ENCODE measurements at regions not wholly inside any gene's neighbourhood (a gene's known extent, or its start where the extent isn't known, plus 50 kb on each side); places are given as distances from the start of the nearest gene placed in this dataset.

DNA sequence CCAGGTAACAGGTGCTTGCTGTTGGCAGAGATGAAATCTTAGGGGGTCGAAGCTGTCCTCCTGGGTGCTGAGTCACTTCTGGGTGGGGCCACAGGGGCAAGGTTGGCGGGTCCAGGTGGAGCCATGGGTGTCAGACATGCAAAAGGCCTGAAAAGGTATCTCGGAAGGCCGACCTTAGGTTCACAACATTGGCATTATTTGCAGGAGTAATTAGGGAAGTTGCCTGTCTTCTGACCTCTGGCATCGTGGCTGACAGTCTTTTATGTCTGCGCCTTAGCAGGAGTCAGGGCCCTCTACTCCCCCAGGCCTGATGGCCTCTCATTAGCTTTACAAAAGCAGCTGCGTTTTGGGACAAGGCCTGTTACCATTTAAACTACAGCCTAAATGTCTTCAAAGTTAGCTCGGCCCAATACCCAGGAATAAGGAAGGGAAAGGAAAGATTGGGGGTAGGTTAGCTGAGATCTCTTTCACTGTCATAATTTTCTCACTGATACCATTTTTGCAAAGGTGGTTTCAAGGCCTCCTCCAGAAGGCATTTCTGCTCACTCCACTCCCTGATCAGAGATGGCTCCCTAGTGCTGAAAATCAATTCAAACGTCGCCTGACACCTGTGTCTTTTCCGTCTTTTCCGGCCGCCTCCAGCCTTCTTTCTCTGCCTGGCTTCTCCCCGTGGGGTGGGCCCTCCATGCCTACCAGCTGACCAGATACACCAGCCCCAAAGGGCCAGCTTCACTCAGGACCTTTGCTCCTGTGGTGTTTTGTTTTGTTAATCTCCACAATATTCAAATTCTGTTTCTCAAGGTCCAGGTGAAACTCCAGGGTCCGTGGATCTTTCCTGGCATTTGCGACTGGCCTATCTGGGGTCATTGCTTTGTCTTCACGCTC, 90.8 kb downstream of the RHOB start:
- Histone ChIP-seq H3K36me3 (ENCODE audit: control insufficient read depth, insufficient read depth, low read length) (no peaks in the 10 kb centered on the region; the same call in 1 of the 2 replicates), H3K27me3 (ENCODE audit: control insufficient read depth, insufficient read depth, low read length) (no peaks in the 10 kb centered on the region), H3K4me3 (ENCODE audit: low read depth, low read length) (no peak overlapping the region)
- CTCF ChIA-PET, result interaction anchor here (1.0 kb wide), 1 partner anchor 62 kb away, joined by 3 read pairs; no protein-coding TSS in a partner anchor
- POLR2A ChIA-PET, result no interaction called here
- TF ChIP-seq, protein P1, sequence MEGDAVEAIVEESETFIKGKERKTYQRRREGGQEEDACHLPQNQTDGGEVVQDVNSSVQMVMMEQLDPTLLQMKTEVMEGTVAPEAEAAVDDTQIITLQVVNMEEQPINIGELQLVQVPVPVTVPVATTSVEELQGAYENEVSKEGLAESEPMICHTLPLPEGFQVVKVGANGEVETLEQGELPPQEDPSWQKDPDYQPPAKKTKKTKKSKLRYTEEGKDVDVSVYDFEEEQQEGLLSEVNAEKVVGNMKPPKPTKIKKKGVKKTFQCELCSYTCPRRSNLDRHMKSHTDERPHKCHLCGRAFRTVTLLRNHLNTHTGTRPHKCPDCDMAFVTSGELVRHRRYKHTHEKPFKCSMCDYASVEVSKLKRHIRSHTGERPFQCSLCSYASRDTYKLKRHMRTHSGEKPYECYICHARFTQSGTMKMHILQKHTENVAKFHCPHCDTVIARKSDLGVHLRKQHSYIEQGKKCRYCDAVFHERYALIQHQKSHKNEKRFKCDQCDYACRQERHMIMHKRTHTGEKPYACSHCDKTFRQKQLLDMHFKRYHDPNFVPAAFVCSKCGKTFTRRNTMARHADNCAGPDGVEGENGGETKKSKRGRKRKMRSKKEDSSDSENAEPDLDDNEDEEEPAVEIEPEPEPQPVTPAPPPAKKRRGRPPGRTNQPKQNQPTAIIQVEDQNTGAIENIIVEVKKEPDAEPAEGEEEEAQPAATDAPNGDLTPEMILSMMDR (IDR thresholded peaks at IDR 0.05; ENCODE audit: insufficient read depth, low read depth, low read length), result no peak
- no peak for DNase-seq (ENCODE audit: low read depth)

DNA sequence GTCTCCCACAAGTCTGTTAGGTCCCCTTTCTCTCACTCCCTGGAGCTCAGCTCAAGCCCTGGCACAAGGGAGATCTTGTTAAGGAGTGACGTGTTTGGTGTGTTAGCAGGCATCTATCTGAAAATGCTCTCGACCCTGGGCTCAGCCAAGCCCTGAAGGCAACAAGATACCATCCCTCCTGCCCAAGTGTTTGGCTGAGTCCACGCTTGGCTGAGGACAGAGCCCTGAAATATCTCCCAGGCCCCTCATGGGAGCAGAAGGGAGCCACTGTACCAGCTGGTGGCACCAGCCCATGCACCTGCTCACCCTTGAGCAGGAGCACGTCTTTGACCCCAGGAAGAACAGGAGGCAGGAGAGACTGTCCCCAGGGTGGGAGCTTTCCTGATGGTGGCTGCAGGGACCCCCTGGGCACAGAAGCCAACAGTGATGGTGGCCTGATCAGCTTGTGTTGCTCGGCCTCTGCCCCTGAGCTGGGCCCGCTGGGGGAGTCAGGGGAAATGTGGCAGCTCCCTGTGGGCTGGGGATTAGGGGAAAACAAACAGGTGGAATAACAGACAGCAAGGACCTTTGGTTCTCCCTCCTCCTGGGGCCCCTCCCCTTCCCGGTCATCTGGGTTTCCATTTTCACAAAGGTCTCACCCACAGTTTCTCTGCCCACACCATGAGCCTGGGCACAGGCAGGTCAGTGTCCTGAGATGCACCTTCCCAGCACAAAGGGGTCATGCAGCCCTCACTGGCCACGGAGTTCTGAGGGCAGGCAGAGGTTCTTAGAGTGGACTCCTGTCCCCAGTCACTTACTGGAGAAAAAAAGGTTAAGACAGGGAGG, 91.6 kb downstream of the RHOB start:
- TF ChIP-seq, protein P1 (IDR thresholded peaks at IDR 0.05; ENCODE audit: insufficient read depth, low read depth, low read length), result no peak
- CTCF ChIA-PET, result interaction anchor here (1.0 kb wide), 1 partner anchor 61 kb away, joined by 3 read pairs; no protein-coding TSS in a partner anchor

DNA sequence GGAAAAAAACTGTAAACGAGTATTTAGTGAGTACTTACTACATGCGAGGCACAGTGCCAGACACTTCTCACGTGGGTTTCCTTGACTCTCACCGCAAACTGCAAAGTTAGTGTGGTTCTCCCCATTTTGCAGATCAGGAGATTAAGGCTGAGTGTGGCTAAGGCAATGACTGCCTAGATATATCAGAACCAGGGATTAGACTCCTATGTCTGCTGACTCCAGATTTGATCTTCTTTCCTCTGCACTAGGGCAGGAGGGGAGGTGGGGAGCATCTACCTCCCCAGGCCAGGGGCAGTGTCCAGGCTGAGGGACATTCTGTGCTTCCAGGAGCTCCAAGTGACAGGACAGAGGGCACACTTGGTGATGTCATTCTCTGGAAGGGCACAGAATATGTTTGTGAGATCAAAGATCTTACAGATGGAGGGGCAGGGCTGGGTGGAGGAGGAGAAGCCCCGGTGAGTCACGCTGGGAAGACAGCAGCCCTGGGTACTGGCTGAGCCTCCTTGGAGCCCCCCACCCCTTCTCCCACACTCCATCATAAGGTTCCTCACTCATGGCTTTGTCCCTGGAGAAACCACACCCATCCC, 92.4 kb downstream of the RHOB start:
- Histone ChIP-seq H3K4me3 (ENCODE audit: low read depth, low read length) (no peak overlapping the region), H3K36me3 (ENCODE audit: control insufficient read depth, insufficient read depth, low read length) (no peaks in the 10 kb centered on the region; the same call in 1 of the 2 replicates), H3K27me3 (ENCODE audit: control insufficient read depth, insufficient read depth, low read length) (no peaks in the 10 kb centered on the region)
- ChIA-PET CTCF (no interaction called here), POLR2A (no interaction called here)
- DNase-seq (ENCODE audit: low read depth), result no peak
- TF ChIP-seq, protein P1 (IDR thresholded peaks at IDR 0.05; ENCODE audit: insufficient read depth, low read depth, low read length), result no peak

More for the DNA sequence above, 91.6 kb downstream of the RHOB start:
- POLR2A ChIA-PET, result no interaction called here
- no peak for DNase-seq (ENCODE audit: low read depth)
- Histone ChIP-seq H3K27me3 (ENCODE audit: control insufficient read depth, insufficient read depth, low read length) (no peaks in the 10 kb centered on the region), H3K4me3 (ENCODE audit: low read depth, low read length) (no peak overlapping the region), H3K36me3 (ENCODE audit: control insufficient read depth, insufficient read depth, low read length) (no peaks in the 10 kb centered on the region; the same call in 1 of the 2 replicates)

DNA sequence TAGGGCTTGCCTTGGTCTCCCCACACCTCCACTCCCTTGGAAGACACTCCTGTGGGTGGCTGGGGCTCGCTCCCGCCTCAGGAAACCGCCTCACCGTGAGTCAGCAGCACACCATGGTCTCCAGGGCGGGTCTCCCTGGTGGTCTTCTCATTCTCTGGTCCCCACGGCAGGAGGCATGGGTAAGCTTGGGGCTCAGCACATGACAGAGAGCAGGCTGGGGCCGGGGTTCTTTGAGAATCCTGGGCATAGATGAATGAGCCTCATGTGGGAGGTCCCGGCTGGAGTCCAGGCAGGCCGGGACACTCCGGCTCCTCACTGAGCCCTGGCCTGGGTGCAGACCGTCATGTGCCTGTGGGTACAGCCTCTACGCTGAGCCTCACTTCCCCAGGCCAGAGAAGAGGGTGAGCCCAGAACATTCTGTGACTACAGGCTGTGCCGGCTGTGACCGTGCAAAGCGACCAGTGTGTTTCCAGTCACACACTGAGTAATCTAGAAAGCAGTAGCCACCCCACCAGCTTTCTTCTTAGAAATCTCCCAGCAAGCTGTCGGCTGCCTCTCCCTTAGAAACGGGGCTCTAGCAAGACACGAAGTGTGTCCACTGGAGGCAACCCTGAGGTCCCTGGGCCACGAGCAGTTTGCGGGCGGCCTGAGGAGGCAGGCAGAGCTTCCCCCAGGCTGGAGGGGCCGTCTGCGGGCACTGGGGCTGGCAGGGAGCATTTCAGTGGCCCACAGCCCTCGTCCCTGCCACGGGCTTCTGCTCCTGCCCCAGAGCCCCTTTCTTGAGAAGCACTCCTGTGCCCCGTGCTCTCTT, 93.1 kb downstream of the RHOB start:
- ChIA-PET CTCF (no interaction called here), POLR2A (no interaction called here)
- Histone ChIP-seq H3K27me3 (ENCODE audit: control insufficient read depth, insufficient read depth, low read length) (no peaks in the 10 kb centered on the region), H3K36me3 (ENCODE audit: control insufficient read depth, insufficient read depth, low read length) (no peaks in the 10 kb centered on the region; the same call in 1 of the 2 replicates), H3K4me3 (ENCODE audit: low read depth, low read length) (no peak overlapping the region)
- TF ChIP-seq, protein P1 (IDR thresholded peaks at IDR 0.05; ENCODE audit: insufficient read depth, low read depth, low read length), result no peak
- no peak for DNase-seq (ENCODE audit: low read depth)
